Suppressor macrophage treated with lipopolysaccharide for 1 hour (primary cell): ENCODE measurements at regions not wholly inside any gene's neighbourhood (a gene's known extent, or its start where the extent isn't known, plus 50 kb on each side); places are given as distances from the start of the nearest gene placed in this dataset.
A peak's percentile ranks its signal among the peaks of the same experiment; 100 is the strongest.
"Not testable (repeated sequence)": the region's sequence is repeated elsewhere in the genome, so short reads cannot be mapped to it uniquely, and the experiment has no call there.

Source experiments
- DNase-seq, 3 donors: peaks; one replicate each; pipeline ENCODE4 v3.0.0-alpha.2; 2020 to 2022

DNA sequence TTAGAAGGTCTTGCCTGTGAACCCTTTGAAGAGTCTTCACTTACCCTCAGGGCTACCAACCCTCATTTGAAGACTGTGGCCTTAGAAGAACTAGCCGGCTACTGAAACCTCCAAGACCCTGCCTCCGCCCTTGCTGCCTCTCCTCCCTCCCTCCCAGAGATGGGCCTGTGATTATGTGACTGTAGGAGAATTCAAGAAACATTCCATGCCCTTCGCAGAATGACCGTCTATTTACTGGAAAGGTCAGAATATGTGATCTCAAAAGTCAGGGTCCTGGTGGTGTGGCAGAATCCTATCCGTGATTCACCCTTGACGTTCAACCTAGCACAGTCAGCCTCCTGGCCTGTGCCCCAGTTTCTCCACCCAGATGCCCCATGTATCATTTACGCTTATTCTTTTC is 109.6 kb downstream of the CTNND1 start:
- DNase-seq, result no peak

DNA sequence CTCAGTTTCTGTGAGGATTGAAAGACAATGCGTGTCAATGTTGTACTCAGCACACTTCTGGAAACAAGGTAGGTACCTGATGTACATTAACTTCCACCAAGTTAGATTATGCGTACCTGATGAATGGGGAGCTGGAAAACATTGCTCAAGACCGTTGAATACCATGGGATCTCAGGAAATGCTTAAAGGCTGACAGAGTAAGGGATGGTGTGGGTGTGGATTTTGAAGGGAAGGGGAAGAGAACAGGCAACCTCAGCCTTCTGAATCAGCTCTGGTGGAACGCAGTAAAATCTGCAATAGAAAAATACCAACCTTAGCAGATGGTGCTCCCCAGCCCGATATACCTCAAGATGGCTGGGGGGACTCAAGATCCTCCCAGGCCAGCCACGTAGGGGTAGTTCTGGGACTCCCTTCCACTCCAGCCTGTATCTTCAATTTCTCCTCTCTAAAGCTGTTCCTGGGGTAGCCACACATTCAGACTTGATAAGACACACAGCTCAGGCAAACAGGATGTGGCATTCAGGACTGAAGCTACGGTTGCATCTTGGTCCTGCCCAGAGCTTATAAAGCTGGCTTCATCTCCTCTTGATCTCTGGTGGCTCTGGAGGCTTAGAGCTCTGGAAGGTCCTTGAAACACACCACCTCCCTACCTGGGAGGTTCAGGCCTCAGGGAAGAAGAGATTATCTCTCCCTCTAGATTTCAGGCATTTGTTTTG is 111.8 kb downstream of the CTNND1 start:
- DNase-seq, result no peak

DNA sequence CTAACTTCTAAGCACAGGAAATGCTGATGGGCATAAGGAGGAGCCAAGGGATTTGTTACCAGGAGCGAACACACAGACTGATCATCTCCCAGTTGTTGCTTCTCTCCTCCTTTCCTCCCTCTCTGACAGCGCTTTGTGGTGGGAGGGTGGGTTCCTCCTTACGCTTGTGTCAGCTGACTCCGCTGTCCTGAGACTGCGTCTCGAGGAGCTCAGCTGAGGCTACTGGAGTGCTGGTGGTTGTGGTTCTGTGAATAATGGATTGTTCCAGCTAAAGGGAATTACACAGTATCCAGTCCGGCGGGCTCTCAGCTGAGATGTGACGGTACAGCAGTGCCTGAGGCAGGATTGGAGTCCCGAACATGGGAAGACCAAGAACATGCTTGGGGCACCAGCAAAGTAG is 113.4 kb downstream of the CTNND1 start:
- no peak for DNase-seq

DNA sequence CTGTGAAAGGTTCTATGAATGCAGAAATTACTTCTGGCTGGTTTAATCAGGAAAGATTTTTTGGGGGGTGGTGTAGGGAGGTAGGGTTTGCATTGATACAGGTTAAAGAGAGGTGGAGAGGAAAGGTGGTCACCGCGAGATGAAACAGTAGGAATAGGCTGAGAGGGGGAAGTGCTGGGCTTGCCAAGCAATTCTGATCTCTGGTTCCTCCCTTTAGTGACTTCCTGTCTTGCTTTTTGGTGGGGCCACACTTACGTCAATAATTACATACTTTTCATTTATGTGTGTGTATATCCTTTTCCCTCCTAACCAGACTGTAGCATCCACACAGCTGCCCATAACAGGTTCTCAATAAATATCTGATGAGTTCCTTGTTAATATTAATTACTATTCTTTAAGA is 120.0 kb downstream of the CTNND1 start:
- DNase-seq, result no peak

DNA sequence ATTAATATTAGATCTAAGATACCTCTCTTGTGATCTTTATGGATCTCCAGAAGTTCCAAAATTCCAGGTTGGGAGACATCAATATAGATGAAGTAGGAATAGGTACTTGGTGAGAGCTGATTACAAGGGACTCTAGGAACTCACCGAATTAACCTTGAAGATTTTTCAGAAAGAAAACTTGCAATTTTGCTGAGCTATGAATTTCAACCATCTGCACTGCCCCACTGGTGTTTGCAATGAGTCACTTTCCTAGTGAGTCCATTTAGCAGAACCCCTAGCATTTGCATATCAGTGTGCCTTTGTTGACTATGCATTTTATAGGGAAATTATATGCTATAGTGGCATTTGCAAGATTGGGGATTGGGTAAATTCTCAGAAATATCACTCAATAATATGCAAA is 122.0 kb downstream of the CTNND1 start:
- DNase-seq, result peak in 1 of 3 donors; percentile 4

DNA sequence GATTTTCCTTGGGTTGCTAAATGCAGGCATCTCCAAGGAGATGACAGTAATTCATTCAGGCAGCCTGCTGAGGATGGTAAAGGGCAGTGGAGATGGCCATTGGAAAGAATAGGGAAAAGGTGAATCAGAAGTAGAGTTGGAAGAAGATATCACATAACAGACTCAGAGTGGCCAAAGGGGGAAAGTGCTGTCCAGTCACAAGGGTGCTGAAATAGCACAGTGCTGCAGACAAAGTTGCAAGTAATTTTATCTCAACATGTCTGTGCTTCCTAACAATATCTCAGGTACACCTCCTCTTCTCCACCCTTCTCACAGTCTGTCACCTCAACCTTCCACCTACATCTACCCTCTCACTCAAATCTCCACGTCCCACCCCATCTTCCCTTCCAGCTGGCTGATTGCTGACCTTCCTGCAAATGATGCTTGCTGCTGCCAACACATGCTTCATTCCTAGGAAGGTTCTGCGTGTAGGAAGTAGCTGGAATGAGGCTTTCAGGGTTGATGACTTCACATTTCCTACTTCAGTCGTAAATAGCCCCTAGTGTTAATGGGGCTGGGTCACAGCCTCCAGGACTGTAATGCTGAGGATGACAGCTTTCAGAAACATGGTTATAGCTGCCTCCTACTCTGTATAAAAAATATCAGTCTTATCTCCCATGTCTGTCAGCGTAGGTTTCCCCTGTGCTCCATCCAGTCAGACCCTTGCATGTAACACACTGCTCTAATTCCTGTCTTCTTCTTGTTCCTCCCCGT is 123.9 kb downstream of the CTNND1 start:
- DNase-seq, result no peak

DNA sequence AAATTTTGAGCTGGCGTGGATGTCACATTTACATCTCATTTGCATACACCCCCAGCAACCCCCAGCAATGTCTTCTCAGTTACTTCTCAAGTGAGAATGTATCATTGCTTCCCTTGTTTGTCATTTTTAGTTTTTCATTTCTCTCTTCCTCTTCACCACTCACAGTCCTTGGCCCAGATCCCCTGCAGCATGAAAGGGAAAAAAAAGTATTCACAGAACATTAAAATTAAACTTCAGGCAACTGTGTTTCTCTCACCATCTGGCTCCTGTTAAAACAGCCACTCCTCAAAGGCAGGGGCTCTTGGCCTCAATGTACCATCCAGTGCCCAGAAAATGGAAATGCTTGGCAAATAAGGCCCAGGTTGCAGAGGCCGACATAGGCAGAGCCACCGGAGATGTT is 126.8 kb downstream of the CTNND1 start:
- DNase-seq, result no peak

DNA sequence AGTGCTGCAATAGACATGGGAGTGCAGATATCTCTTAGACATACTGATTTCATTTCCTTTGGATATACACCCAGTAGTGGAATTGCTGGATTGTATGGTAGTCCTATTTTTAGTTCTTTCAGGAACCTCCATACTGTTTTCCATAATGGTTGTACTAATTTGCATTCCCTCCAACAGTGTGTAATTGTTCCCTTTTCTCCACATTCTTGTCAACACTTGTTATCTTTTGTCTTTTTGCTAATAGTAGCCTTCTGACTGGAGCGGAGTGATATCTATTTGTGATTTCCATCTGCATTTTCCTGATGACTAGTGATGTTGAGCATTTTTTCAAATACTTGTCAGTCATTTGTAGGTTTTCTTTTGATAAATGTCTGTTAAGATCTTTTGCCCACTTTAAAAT is 128.9 kb downstream of the CTNND1 start:
- no peak for DNase-seq

DNA sequence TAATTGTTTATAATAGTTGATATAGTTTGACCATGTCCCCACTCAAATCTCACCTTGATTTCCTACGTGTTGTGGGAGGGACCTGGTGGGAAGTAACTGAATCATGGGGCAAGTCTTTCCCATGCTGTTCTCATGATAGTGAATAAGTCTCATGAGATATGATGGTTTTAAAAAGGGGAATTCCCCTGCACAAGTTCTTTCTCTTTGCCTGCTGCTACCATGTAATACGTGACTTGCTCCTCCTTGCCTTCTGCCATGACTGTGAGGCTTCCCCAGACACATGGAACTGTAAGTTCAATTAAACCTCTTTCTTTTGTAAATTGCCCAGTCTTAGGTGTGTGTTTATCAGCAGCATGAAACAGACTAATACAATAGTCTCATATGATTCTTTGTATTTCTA is 130.5 kb upstream of the OR9Q1 start:
- peak; percentile 7 to 29 (median 17) for DNase-seq

DNA sequence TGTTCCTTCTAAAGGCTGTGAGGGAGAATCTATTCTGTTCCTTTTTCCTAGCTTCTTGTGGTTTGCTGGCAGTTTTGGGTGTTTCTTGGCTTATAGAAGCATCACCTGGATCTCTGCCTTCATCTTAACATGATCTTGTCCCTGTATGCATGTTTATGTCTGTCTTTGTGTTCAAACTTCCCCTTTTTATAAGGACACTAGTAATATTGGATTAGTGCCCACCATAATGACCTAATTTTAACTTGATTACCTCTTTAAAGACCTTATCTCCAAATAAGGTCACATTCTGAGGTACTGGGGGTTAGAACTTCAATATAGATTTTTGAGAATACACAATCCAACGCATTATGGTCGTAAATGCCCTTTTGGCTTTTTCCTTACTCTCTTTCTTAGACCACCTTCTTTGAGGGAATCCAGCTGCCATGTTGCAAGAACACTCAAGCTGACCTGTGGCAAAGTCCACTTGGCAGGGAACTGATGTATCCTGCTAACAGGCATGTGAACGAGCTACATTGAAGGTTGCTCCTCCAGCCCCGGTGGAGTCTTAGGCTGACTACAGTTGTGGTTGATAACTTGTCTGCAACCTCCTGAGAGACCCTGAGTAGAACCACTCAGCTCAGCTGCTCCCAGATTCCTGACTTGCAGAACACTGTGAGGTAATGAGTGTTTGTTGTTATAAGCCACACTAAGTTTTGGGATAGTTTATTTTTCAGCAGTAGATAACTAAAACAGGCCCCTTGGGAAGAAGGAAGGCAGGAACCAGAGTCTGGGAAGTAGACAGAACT is 127.1 kb upstream of the OR9Q1 start:
- DNase-seq, result no peak

DNA sequence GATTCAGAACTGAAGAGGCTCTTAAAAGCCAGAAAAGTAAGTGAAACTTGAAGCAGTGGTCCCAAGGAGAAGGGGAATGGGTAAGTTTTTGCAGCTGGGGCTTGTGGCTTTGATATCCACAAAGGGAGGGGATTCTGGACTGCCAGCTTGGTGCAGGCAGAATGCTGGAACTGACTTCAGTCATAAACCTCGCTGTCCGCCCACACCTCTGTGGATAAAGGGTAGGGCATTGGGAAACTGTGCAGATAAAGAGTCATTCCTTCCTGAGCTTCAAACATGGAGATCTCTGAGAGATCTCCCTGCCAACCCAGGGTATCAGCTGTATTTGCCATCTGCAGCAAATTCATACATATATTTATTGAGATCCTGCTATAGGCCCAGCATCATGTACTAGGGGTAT is 124.3 kb upstream of the OR9Q1 start:
- peak; percentile 16 to 30 (median 24) for DNase-seq

DNA sequence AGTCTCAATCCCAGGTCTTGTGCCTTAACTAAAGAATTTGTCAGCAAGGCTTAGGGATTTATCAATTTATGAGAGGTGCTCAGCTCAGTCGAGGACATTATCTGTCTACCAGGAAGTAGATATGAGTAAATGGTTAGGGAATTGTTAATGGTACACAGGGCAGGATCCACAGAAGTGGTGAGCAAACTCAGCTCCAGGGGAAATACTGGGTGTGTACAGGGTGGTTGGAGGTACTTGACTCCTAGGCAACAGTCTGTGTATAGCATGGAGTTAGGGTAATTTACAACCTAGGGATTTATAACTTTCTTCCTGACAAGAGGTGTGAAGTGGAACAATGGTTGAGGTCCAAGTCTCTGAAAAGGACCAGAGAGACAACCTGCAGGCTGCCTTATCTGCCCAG is 123.4 kb upstream of the OR9Q1 start:
- DNase-seq, result no peak

DNA sequence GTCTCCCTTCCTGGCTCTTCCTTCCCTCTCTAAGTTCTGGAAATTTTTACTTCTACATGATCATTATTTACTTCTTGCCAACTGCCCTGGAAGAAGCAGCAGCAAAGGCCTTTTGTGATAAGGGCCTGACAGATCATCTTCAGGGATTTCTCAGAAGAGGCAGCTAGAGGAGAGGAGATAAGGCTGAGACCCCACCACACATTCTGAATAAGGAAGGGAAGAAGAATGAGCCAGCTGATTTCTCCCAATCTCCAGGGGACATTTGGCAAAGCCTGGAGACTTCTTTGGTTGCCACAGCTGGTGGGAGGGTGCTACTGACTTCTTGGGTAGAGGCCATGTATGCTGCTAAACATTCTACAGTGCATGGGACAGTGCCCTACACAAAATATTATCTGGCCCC is 122.4 kb upstream of the OR9Q1 start:
- DNase-seq, result no peak

DNA sequence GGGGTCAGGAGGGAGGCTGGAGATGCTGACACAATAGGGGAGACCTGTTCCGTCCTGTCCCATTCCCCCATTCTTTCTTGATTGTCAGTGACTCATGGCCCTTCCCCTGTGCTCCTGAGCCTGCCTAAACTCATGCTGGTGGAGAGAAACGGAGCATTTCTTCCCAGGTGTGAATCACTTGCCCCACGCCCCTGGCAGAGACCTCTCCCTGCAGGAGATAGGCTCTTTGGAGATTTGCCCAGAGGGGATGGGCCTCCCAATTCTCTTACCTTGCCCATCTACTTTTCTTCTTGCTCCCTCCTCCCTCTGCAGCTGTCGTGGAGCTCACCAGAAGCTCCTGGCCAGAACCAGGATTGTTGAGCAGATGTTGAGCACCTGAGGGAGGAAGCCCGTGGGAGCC is 121.9 kb upstream of the OR9Q1 start:
- no peak for DNase-seq

DNA sequence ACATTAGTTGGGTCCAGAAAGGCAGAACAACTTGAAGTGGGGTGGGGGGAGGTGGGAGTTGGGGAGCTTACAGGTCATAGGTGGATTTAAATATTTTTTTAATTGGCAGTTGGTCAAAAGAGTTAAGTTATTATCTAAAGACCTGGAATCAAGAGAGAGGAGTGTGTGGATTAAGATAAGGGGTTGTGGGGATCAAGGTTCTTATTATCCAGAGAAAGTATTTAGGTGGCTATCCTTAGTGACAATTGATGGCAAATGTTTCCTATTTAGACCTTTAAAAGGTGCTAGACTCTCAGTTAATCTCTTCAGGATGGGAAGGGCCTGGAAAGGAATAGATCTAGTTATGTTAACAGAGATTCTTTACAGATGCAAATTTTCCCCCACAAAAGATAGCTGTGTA is 120.7 kb upstream of the OR9Q1 start:
- DNase-seq, result no peak

DNA sequence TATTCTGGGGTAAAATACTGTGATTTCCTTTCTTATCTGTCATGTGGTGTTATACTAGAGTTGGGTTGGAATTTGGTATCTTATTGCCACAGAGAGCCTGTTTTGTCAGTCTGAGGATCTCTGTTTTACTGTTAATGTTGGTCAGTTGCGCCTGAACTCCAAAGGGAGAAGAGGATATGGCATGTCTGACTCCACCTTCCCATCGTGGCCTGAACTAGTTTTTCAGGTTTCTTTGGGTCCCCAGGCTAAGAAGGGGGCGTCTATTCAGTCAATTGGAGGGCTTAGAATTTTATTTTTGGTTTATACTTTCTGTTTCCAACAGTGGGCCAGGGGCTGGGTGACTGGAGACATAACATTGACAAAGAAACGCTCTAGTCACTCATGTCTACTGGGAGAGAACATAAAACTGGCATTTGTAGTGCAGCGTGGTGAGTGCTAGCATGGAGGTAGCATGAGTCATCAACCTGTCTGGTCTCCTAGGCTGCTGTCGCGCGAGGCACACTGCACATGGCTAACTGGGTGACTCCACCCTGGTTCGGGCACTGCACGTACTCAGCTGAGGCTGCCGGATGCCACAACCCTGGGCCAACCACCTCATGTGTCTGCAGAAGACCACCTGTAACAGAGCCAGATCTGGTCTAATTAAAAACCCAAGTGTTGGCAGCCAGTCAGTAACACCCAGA is 120.1 kb upstream of the OR9Q1 start:
- no peak for DNase-seq

DNA sequence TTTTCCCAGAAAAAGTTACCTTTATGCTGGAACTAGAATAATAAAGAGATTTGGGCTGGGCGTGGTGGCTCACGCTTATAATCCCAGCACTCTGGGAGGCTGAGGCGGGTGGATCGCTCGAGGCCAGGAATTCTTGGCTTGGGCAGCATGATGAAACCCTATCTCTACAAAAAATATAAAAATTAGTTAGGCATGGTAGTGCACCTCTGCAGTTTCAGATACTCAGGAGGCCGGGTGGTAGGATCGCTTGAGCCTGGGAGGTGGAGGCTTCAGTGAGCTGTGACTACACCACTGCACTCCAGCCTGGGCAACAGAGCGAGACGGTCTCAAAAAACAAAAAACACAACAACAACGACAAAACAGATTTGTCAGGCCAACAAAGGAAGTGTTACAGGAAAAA is 119.3 kb upstream of the OR9Q1 start:
- DNase-seq, result no peak

DNA sequence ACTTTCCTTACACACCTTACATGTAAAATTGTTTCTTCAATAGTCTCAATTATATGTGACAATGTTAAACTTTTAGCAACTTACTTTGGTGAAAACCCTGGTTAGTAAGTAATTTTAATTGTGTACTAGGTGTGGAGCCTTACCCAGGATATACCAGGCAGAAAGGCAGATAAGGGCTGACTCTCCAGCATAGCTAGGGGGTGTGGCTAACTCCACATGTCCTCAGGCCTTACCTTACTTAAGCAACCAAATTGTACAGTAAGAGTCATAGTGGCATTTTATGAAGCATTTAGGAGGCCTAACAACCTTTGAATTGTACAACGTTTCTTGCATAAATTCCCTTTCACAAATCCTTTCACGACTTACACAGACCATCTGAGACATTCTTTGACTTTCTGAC is 118.2 kb upstream of the OR9Q1 start:
- no peak for DNase-seq

DNA sequence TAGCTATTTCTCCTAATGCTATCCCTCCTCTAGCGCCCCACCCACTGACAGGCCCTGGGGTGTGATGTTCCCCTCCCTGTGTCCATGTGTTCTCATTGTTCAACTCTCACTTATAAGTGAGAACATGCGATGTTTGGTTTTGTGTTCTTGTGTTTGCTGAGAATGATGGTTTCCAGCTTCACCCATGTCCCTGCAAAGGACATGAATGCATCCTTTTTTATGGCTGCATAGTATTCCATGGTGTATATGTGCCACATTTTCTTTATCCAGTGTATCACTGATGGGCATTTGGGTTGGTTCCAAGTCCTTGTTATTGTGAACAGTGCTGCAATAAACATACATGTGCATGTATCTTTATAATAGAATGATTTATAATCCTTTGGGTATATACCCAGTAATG is 115.3 kb upstream of the OR9Q1 start:
- DNase-seq, result not testable (repeated sequence)

DNA sequence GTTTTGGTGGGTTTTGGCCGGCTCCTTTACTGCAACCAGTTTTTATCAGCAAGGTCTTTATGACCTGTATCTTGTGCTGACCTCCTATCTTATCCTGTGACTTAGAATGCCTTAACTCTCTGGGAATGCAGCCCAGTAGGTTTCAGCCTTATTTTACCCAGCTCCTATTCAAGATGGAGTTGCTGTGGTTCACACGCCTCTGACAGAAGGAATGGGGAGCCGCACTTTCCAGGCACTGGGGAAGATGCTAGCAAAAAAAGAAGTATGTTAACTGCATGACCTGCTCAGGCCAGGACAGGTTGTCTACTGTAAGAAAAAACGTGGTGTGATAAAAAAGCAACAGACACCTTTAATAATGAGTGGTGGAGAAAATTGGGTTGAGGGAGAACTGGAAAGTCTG is 112.2 kb upstream of the OR9Q1 start:
- not testable (repeated sequence) for DNase-seq

DNA sequence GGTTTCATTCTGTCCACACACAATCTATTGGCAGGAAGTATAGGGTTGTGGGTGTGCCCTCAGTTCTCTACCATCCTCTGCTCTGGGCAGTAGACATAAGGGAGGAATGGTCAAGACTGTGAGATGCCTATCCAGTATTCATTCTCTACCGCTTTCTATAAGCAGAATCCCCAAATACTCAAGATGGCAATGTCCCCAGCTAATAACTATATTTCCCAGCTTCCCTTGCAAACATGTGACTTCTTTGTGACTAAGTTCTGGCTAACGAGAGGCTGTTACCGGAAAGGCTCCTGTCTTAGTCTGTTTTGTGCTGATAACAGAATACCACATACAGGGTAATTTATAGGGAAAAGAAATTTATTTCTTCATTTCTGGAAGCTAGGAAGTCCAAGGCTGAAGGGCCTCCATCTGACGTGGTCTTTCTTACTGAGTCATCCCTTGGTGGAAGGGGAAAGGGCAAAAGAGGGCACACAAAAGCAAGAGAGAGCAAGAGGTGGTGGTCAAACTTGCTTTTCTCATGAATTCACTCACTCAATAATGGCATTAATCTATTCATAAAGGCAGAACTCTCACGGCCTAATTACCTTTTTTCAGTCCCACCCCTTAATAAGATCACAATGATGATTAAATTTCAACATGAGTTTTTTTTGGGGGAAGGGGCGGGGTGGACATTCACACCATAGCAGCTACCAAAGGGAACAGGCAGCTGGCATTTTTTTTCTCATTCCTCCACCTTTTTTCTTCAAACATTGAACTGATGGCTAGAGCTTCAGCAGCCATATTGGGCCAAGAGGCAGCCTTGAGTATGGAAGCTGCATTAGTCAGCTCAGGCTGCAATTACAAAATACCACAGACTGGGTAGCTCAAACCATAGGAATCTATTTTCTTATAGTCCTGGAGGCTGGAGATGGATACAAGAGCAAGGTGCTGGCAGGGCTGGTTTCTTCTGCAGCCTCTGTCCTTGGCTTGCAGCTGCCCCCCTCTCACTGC is 109.7 kb upstream of the OR9Q1 start:
- no peak for DNase-seq

DNA sequence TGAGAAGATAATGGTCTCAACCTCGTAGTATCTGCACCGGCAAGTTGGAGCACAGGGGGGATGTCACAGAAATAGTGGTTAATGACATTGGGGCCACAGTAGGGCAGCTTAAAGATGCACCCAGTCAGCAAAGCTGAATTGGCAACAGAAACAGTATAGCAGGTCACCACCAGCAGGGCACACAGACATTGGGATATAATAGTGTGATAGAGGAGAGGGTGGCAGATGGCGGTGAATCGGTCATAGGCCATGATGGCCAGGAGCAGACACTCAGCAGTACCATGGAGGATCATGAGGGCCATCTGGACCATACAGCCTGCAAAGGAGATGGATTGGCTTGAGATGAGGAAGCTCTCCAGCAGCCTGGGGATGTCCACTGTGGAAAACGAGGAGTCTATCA is 106.0 kb upstream of the OR9Q1 start:
- DNase-seq, result no peak
